Thymus (tissue), 11 donors: ENCODE measurements at regions not wholly inside any gene's neighbourhood (a gene's known extent, or its start where the extent isn't known, plus 50 kb on each side); places are given as distances from the start of the nearest gene placed in this dataset.
A peak's percentile ranks its signal among the peaks of the same experiment; 100 is the strongest.

Experiments
- DNase-seq, 9 donors: peaks; one replicate each; pipeline ENCODE4 v3.0.0-alpha.2; 2013; ENCODE audit warnings: low spot score in 9 of 9, low read depth in 6 of 9, missing footprints in 1 of 9
- H3K27ac ChIP-seq, 2 donors: one replicate each; pipeline ENCODE4 v1.5.1; 2013; ENCODE audit warnings: control low read depth in 1 of 2, low read depth in 1 of 2, low read length in 1 of 2, mild to moderate bottlenecking in 1 of 2, moderate library complexity in 1 of 2
- H3K27me3 ChIP-seq, 2 donors: one replicate each; pipeline ENCODE4 v1.5.1; 2013; ENCODE audit warnings: low read length in 1 of 2; ENCODE audit not compliant: control insufficient read depth in 2 of 2, insufficient read depth in 1 of 2
- H3K36me3 ChIP-seq, 2 donors: one replicate each; pipeline ENCODE4 v1.5.1; 2013; ENCODE audit warnings: low read length in 1 of 2, mild to moderate bottlenecking in 1 of 2, moderate library complexity in 1 of 2; ENCODE audit not compliant: control insufficient read depth in 2 of 2, insufficient read depth in 2 of 2
- H3K4me1 ChIP-seq, 2 donors: one replicate each; pipeline ENCODE4 v1.5.1; 2013; ENCODE audit warnings: low read length in 2 of 2; ENCODE audit not compliant: control insufficient read depth in 2 of 2, insufficient read depth in 2 of 2
- H3K4me3 ChIP-seq, 2 donors: one replicate each; pipeline ENCODE4 v1.5.1; 2013; ENCODE audit warnings: low read length in 2 of 2, control low read depth in 1 of 2, mild to moderate bottlenecking in 1 of 2
- H3K9me3 ChIP-seq, 2 donors: one replicate each; pipeline ENCODE4 v1.5.1; 2013; ENCODE audit warnings: low read length in 1 of 2, mild to moderate bottlenecking in 1 of 2; ENCODE audit not compliant: control insufficient read depth in 2 of 2, insufficient read depth in 1 of 2
- WGBS: extraction: QIAGEN DNeasy Blood & Tissue Kit; methylation state at CpG from one replicate; pipeline ENCODE4 v1.1.7; 2013; 5-methylcytosine and 5-hydroxymethylcytosine counted together
- donor health status: healthy.

GRCh38 chr3:23086831-23087230 is 116.3 kb upstream of the UBE2E2 start:
- H3K4me1 ChIP-seq, result no peaks in the 10 kb centered on the region
- no peak overlapping the region for H3K4me3 ChIP-seq
- no peak for DNase-seq
- no peaks in the 10 kb centered on the region for H3K36me3 ChIP-seq
- WGBS, result 97% methylated on average over 2 of the region's 2 CpGs
- no peaks in the 10 kb centered on the region for H3K9me3 ChIP-seq
- no peak overlapping the region for H3K27ac ChIP-seq
- no peaks in the 10 kb centered on the region for H3K27me3 ChIP-seq

- Histone ChIP-seq H3K27ac (no peak overlapping the region), H3K27me3 (no peaks in the 10 kb centered on the region), H3K4me1 (no peaks in the 10 kb centered on the region), H3K4me3 (no peak overlapping the region), H3K9me3 (no peaks in the 10 kb centered on the region), H3K36me3 (no peaks in the 10 kb centered on the region)
- 95% methylated on average over 5 of the region's 5 CpGs for WGBS
- DNase-seq, result no peak
Measured at GRCh38 chr3:23094412-23094811, 108.7 kb upstream of the UBE2E2 start.

GRCh38 chr3:23094890-23095462 is 108.2 kb upstream of the UBE2E2 start:
- Histone ChIP-seq H3K27me3 (no peaks in the 10 kb centered on the region), H3K4me3 (no peak overlapping the region), H3K36me3 (no peaks in the 10 kb centered on the region), H3K9me3 (no peaks in the 10 kb centered on the region), H3K27ac (no peak overlapping the region), H3K4me1 (no peaks in the 10 kb centered on the region)
- 95% methylated on average over 4 of the region's 4 CpGs for WGBS
- no peak for DNase-seq

GRCh38 chr3:23096041-23096440 is 107.1 kb upstream of the UBE2E2 start:
- Histone ChIP-seq H3K36me3 (no peaks in the 10 kb centered on the region), H3K4me3 (no peak overlapping the region), H3K4me1 (no peaks in the 10 kb centered on the region), H3K27ac (no peak overlapping the region), H3K9me3 (no peaks in the 10 kb centered on the region), H3K27me3 (no peaks in the 10 kb centered on the region)
- DNase-seq, result no peak
- 88% methylated on average over 1 of the region's 1 CpG for WGBS

GRCh38 chr3:23099021-23099420 is 104.1 kb upstream of the UBE2E2 start:
- no peaks in the 10 kb centered on the region for H3K27me3 ChIP-seq
- H3K27ac ChIP-seq, result peak overlapping the region in 1 of 2 donors; percentile 45
- no peak overlapping the region for H3K4me3 ChIP-seq
- no peak for DNase-seq
- 75% methylated on average over 1 of the region's 1 CpG for WGBS
- H3K4me1 ChIP-seq, result no peaks in the 10 kb centered on the region
- H3K36me3 ChIP-seq, result no peaks in the 10 kb centered on the region
- no peaks in the 10 kb centered on the region for H3K9me3 ChIP-seq

GRCh38 chr3:23099677-23100076 is 103.5 kb upstream of the UBE2E2 start:
- Histone ChIP-seq H3K4me1 (no peaks in the 10 kb centered on the region), H3K9me3 (no peaks in the 10 kb centered on the region), H3K27me3 (no peaks in the 10 kb centered on the region), H3K27ac (peak overlapping the region in 1 of 2 donors; percentile 45), H3K4me3 (no peak overlapping the region), H3K36me3 (no peaks in the 10 kb centered on the region)
- no peak for DNase-seq
- 77% methylated on average over 2 of the region's 2 CpGs for WGBS

- Histone ChIP-seq H3K9me3 (no peaks in the 10 kb centered on the region), H3K4me1 (no peaks in the 10 kb centered on the region), H3K4me3 (no peak overlapping the region), H3K27ac (no peak overlapping the region), H3K27me3 (no peaks in the 10 kb centered on the region), H3K36me3 (no peaks in the 10 kb centered on the region)
- WGBS, result 98% methylated on average over 9 of the region's 9 CpGs
- no peak for DNase-seq
Measured at GRCh38 chr3:23100106-23100505, 103.0 kb upstream of the UBE2E2 start.

DNA sequence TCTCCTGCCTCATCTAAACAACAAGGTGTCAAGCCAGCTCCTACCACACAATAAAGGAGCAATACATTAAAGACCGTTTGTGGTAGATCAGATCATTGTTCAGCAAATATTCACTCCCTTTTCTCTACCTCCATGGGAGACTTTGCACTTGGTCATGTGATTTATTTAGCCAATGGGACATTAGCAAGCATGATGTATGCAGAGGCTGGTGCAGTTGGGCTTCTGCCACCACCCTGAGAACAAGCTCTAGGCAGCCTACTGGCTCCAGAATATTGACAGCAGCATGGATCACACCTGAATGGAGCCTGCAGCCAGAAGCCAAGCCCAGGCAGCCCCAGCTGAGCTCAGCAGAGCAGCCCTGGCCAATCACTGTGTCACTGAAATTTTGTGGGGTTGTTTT is 99.4 kb upstream of the UBE2E2 start:
- Histone ChIP-seq H3K9me3 (no peaks in the 10 kb centered on the region), H3K36me3 (no peaks in the 10 kb centered on the region), H3K4me3 (no peak overlapping the region), H3K27me3 (no peaks in the 10 kb centered on the region), H3K4me1 (no peaks in the 10 kb centered on the region), H3K27ac (no peak overlapping the region)
- DNase-seq, result no peak
- 83% methylated on average over 1 of the region's 1 CpG for WGBS

DNA sequence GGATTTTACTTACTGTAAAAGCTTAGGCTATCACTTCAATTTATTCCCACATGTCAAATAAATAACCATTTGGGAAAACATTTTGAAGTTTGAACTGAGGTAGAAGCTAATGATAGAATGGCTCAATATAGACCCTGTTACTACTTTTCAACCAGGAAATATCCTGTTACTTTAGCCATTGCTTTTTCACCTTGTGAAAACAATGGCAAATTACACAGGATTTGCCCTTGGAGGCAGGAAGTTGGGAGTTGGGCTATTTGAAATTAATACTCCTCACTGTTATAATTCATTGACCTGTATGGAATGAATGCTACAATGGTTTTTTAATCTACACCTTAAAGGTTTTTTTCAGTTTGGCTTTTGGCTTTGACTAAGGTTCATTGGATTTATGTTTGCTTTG is 98.1 kb upstream of the UBE2E2 start:
- H3K27ac ChIP-seq, result no peak overlapping the region
- H3K4me1 ChIP-seq, result no peaks in the 10 kb centered on the region
- no peak overlapping the region for H3K4me3 ChIP-seq
- no peaks in the 10 kb centered on the region for H3K9me3 ChIP-seq
- no peaks in the 10 kb centered on the region for H3K27me3 ChIP-seq
- DNase-seq, result no peak
- no peaks in the 10 kb centered on the region for H3K36me3 ChIP-seq

GRCh38 chr3:23106666-23107065 is 96.5 kb upstream of the UBE2E2 start:
- Histone ChIP-seq H3K9me3 (no peaks in the 10 kb centered on the region), H3K27ac (no peak overlapping the region), H3K4me3 (no peak overlapping the region), H3K4me1 (no peaks in the 10 kb centered on the region), H3K36me3 (no peaks in the 10 kb centered on the region), H3K27me3 (no peaks in the 10 kb centered on the region)
- no peak for DNase-seq
- over 99% methylated on average over 3 of the region's 3 CpGs for WGBS
